EH (cell line): ENCODE measurements at regions not wholly inside any gene's neighbourhood (a gene's known extent, or its start where the extent isn't known, plus 50 kb on each side); places are given as distances from the start of the nearest gene placed in this dataset.
A peak's percentile ranks its signal among the peaks of the same experiment; 100 is the strongest.

Experiments used
- DNase-seq: peaks from one replicate; pipeline ENCODE4 v3.0.0-alpha.2; 2015; ENCODE audit warnings: low read depth

DNA sequence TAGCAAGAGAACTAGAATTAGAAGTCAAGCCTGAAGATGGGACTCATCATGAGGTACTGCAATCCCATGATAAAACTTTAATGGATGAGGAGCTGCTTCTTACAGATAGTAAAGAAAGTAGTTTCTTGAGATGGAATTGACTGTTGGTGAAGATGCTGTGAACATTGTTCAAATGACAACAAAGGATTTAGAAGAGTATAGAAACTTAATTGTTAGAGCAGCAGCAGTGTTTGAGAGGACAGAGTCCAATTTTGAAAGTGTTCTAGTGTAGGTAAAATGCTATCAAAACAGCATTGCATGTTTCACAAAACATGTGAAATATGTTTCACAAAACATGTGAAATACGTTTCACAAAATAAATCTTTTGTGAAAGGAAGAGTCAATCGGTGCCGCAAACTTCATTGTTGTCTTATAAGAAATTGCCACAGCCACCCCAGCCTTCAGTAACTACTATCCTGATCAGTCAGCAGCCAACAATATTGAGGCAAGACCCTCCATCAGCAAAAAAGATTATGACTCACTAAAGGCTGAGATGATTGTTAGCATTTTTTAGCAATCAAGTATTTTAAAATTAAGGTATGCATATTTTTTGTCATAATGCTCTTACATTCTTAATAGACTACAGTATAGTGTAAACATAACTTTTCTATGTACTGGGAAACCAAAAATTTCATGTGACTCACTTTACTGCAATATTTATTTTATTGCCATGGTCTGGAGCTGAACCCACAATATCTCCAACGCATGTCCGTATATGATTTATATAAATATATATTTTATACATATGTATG lies 173.4 kb upstream of the BMP4 start:
- DNase-seq = peak; percentile 13

- DNase-seq = no peak
These were observed 175.9 kb upstream of the BMP4 start for GRCh38 chr14:54132496-54132895.

GRCh38 chr14:54133896-54134295 lies 177.3 kb upstream of the BMP4 start:
- peak; percentile 14 for DNase-seq

- no peak for DNase-seq
These were observed 179.2 kb upstream of the BMP4 start for GRCh38 chr14:54135804-54136280.

DNA sequence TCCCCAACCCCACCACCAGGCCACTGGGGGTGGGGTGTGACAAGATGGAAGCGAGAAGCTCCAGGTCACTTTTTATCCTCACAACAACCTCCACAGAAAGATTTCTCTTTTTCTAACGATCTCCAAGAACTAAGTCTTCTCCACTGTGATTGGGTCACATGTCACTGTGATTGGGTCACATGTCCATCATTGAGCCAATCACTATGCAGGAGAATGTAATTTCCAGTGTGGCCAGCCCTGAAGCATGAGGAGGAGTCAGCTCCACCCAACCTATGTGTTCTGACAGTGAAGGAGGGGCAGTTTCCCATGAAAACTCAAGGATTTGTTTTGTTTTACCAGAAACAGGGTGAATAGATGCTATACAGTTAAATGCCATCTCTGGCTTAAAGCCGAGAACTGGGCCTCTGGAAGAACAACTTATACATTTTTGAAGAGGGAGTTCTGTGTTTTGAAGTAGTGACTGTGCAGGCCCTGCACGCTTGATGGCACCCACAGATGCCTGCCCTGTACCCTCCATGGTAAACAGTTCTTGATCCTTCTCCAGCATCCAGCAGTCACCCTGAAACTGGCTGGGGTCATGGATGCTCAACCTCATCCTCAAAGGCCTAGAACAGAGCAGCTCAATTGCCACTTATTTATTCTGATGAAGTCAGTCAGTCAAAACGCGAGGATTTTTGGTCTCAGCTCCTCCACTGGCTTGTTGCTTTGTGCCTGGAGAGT lies 180.4 kb upstream of the BMP4 start:
- no peak for DNase-seq

- no peak for DNase-seq
These were observed 181.0 kb upstream of the BMP4 start for GRCh38 chr14:54137614-54137961.

- peak; percentile 56 for DNase-seq
These were observed 181.4 kb upstream of the BMP4 start for GRCh38 chr14:54138024-54138353.

DNA sequence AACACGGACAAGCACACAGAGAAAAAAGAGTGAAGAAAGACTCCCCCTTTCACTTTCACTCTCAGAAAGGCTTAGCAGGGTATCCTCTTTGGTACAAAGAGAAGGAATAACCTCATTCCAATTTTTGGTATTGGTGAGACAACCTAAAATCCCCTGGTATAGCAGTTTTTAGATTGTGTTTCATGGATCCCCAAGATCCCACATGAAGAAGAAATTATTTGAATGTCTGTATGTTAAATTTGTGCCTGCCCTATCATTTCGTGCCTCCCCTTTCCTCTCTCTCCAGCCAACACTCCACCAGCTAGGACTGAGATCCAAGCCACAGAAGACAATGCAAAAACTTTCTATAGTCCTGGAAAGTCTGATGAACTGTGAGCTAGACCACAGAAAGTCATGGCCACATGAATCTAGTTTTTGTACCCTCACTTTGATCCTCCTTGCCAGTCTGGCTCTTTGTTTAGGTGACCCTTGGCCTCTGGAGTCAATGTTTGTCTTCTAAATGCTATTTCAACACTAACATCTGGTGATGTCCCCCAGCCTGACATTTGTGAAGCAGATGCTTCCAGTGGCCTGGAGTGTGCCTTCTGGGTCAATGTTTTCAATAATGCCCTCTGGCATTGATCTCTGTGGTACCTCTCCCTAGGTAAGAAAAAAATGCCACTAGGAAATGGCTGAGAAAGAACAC lies 181.9 kb upstream of the BMP4 start:
- DNase-seq = no peak

GRCh38 chr14:54140551-54140950 lies 183.9 kb upstream of the BMP4 start:
- DNase-seq = no peak

DNA sequence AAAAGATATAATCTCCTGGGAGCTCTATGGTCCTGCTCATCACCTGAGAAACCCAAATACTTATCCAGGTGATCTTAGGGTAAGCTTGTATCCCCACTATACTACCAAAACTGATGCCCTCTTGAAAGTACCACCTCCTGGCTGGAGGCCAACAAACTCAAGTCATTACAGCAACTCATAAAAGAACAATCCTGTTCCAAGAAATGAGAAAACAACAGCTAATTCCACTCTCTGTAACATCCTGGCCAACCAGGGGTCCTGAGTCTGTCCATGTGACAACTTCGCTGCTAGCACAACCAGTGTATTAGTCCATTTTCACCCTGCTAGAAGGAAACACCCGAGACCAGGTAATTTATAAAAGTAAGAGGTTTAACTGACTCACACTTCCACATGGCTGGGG lies 190.0 kb upstream of the BMP4 start:
- no peak for DNase-seq

DNA sequence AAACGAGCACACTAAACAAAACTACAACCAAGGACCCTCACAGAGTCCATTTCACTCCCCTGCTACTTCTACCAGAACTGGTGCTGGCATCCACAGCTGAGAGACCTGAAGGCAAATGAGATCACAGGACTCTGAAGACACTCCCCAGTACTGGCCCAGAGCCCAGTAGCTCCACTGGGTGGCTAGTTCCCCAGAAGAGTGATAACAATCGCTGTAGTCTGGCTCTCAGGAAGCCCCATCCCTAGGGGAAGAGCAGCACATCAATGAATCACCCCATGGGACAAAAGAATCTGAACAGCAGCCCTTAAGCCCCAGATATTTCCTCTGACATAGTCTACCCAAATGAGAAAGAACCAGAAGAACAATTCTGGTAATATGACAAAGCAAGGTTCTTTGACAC lies 190.7 kb upstream of the BMP4 start:
- peak; percentile 97 for DNase-seq

GRCh38 chr14:54147758-54148157 lies 191.1 kb upstream of the BMP4 start:
- no peak for DNase-seq

DNA sequence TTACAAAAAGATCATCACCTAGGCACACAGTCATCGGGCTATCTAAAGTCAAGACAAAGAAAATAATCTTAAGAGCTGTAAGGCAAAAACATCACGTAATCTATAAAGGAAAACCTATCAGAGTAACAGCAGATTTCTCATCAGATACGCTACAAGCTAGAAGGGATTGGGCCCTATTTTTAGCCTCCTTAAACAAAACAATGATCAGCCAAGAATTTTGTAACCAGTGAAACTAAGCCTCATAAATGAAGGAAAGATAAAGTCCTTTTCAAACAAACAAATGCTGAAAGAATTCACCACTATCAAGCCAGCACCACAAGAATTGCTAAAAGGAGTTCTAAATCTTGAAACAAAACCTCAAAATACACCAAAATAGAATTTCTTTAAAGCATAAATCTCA lies 191.6 kb upstream of the BMP4 start:
- DNase-seq = peak; percentile 80

DNA sequence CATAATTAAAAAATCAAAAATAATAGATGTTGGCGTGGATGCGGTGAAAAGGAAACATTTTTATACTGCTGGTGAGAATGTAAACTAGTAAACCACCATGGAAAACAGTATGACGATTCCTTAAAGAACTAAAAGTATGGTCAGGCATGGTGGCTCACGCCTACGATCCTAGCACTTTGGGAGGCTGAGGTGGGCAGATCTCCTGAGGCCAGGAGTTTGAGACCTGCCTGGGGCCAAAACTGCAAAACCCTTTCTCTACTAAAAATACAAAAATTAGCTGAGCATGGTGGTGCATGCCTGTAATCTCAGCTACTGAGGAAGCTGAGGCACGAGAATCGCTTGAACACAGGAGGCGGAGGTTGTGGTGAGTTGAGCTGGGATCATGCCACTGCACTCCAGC lies 195.7 kb upstream of the BMP4 start:
- no peak for DNase-seq

DNA sequence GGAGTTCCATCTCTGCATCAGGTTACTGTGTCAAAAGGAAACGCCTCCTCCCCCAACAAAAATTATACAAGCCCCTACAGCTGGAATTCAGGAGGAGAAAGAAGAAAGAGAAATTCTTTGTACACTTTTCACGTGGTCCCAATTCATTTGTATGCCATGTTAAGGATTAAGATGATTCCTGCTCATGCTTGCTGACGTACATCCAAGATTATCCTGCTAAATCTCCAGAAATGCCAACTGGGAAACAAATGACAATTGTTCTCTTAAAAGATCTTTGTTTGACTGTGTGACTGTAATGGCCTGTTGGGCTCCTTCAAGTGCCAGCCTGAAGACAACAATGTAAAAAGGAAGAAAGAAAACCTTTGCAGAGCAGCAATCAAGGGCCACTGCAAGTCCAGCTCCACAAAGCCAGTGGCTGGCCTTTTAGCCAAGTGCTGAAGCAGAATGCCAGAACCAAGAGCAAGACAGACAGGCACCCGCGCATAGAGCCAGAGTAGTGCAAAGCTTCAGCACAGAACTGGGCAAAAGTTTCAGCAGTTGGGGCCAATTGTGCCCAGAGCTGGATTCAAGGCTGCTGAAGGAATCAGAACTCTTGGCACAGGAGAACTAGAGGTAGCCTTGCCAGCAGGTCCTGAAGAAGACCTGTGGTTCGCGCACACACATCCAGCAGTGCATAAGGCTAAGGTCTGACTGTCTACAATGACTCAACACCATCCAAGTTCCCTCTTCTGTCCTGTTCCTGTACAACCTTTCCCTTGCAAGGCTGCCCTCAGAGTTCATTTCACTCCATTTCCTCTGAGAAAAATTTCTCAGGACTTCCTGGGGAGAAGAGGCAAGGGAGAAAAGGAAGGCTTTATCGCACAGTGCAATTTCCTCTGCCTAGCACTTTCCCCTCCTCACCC lies 209.7 kb upstream of the BMP4 start:
- DNase-seq = no peak

- DNase-seq = no peak
These were observed 211.9 kb upstream of the BMP4 start for GRCh38 chr14:54168489-54168888.

DNA sequence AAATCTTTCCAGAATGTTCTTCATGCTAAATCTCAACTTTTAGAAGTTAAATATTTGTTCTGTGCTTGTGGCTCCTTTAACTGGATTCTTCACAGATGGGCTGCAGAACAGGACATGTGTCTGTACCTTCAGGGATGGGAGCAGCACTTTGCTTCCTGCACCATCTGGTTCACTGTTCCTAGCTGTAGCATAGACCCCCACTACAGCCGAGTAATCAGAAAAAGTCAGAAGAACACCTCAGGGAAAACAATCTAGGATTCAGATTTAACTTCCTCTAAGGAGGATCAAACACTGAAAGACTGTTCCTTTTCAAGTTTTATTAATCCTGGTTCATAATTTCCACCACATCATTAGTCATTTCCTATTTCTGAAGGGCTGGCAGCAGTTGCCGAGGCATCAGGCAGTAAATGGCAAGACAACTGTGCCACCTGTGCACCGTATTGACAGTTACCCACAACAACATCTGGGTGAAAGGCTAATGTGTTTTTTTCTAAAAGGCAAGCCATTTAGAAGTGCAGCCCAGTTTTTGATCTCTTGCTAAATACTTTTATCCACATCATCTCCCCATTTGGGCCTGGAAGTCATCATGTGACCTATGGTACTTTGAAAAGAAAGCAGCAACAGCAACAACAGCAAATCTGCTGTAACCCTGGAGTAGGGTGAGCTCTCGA lies 212.8 kb upstream of the BMP4 start:
- peak; percentile 43 for DNase-seq

GRCh38 chr14:54170301-54170700 lies 213.7 kb upstream of the BMP4 start:
- DNase-seq = no peak

- no peak for DNase-seq
These were observed 215.5 kb upstream of the BMP4 start for GRCh38 chr14:54172114-54172513.

DNA sequence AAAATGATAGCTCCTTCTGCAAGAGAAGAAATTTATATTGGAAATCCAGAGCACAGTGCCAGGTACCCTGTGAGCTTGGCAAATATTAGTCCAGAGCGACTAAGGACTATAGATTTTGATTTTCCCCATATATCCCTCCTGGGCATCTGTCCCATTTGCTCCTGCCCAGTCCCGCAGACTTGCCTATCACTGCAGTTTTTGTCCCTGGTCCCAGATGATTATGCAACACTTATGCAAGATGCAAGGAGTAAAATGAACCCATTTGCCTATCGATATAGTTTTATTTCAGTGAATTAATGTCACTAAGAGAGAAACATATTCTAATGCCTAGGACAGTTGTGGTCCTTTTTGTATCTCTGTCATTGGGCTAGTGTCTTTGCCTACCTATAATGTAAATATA lies 215.9 kb upstream of the BMP4 start:
- DNase-seq = no peak

DNA sequence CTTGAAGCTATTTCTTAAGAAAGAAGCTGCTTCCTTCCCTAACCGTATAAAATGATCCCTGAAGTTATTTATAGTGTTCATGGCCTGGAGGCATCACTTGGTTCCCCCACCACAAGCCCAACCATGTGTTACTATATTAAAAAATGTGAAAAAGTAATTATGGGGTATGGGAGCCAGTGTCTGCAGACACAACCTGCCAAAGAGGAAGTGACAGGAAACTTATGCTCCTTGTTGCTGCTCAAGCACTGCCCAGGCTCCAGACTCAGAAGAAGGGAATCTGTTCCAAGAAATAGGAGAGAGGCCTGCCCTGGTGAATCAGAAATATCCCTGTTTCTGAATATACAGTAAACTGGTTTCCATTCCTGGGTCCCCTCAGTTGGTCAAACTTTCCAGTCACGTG lies 217.2 kb upstream of the BMP4 start:
- DNase-seq = peak; percentile 85

- DNase-seq = no peak
These were observed 217.8 kb upstream of the BMP4 start for GRCh38 chr14:54174457-54174856.
